ENCODE measurements at regions not wholly inside any gene's neighbourhood (a gene's known extent, or its start where the extent isn't known, plus 50 kb on each side); places are given as distances from the start of the nearest gene placed in this dataset.

DNA sequence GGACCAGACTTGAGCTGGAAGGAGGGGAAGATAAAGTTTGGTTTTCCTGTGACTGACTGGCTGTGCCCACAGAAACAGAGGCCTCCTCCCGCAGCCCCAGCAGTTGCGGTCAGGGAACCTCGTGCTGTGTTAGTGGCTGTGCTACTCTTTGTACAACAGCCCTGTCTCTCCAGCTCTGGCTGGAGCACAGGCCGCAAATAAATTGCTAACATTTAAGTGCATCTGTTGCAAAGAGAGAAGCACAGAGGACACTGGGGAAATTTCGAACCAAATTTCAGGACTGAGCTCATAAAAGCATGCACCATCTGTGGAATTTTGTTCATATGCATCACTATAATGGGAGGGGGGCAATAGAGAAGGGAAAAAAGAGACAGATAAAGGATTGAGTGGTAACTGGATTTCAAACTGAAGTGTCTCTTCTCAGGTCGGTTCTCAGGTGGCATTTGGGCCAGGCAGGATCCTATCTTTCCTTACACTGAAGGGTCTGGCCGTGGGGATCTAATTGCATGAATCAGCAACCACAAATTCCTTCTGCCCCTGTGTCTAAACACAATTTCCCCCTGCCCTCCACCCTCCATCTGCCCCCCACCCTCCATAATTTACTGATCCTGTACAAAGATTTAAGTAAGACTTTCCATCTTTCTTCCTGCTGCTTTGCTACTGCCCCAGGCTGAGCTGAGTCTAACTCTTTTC lies 88.9 kb upstream of the ATXN1 start:
- no peak for DNase-seq

DNA sequence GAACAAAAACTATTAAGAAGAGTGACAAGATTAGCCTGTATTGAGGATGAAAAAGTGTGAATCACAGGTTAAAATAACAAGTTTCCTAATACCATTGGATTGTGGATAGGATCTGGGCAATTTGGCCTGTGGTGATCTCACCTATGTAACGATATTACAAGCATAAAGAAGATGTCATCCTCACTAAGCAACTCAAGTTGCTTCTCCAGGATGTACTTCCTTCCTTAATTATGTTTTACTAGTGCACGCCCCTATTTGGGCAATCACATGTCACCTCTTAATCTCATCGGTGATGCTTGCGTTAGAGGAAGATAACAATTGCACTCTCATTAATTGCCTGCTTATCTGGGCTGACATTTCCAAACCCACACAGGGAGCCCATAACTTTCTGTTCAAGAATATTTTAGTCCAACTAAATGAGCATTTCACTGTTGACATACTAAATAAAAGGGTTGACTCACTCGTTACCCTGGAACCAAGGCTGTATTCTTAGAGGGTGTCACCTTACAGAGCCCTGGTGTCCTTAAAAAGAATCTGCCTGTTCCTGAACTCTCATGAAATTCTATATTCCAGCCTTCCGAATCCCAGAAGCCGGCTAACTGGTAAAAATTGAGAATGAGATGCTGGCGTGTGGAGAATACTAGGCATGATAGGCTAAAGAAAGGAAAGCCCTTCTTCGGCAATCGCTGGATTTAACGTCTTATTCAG lies 88.2 kb upstream of the ATXN1 start:
- peak; percentile 52 for DNase-seq

DNA sequence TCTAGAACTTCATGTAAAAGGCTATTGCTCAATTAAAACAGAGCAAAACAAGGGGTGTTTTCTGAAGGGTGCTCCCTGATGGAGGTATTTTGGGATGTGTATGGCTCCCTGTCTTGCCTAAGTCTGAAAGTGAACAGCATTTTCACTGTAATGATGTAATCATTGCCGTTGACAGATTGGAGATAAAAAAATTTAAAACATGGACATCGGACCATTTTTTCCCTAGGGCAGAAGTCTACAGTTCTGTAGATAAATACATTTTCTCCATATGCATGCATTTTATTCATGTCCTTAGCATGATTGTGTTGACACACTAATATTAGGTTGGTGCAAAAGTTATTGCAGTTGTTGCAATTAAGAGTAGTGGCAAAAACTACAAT lies 85.1 kb upstream of the ATXN1 start:
- no peak for DNase-seq

DNA sequence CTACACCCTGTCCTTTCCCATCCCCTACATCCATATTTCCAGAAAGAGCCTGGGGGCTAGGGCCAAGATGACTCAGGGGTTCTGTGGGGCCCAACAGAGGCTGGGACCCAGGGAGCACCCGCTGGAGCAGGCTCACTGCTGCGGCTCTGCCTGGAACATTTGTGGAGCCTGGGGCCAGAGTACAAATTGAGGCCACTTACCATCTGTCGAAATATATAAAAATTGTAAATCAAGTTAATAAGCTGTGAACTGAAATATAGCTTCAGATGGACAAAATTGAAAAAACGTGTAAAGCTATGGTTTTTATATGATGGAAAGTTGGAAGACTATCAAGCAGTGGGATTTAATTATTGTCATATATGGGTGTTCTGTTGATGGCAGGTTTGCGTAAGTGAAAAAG lies 82.9 kb upstream of the ATXN1 start:
- DNase-seq, result no peak

DNA sequence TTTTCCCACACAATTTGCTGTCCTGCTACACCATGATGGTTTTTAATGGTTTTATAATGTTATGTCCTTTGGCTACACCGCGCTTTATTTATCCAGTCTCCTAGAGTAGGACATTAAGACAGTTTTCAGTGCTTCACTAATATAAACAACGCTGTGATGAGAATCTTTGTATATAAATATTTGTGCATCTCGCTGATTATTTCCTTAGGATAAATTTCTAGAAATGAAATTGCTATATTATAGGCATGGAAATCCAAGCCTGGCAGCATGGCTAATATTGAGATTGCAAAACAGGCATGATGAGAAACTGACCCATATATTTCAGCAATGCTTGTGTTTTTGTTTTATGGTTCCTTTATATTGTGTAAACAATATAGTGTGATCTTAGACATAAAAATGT lies 81.4 kb upstream of the ATXN1 start:
- no peak for DNase-seq

DNA sequence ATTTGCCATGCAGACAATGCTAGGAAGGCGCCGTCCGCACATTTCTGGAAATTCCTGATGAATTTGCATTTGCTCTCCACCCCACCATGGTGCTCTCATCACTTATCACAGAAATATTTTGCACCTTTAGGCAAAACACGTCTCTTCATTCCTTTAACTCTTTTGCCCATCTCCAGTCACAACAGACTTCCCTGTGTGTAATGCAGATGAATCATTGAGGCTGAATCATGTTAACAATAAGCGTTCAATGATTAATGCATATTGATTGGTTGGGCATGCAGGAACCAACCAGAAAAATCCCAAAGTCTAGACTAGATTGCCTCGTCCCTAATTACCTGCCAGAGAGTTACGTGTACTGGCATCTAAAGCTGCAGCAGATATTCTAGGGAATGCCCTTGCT lies 80.0 kb upstream of the ATXN1 start:
- DNase-seq, result no peak

DNA sequence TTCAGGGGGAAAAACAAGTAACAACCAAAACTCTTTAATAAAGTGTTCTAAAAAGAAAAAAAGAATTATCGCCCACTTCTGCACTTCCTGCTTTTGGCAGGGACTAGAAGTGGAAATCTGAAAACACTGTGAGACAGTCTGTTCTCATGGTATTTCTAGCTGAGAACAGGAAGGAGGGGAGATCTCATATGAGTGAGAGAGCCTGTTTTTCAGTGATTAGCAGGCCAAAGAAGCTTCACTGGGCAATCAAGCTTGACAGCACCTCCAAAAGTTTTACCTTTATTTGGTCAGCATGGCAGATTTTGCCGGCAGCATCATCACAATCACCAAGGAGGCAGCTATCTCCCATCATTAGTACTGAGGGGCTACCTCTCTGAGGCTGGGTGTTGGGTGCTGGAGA lies 79.5 kb upstream of the ATXN1 start:
- DNase-seq, result no peak

DNA sequence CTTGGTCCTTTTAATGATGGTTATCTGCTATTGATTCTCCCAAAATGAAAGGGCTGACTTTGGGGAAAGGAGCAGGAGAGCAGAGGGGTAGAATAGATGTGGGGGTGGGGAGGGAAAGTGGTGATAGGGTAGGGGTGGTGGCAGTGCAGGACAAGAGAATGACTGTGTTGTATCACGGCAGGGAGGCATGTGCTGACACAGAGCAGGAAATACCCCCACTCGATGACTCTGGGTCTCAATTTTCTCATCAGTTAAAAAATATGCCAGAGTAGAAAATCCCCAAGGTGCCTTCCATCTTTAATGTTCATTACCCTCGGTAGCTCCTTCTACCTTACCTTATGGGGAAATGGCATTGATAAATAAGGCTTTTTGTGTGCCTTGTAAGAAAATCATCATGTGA lies 79.0 kb upstream of the ATXN1 start:
- no peak for DNase-seq

DNA sequence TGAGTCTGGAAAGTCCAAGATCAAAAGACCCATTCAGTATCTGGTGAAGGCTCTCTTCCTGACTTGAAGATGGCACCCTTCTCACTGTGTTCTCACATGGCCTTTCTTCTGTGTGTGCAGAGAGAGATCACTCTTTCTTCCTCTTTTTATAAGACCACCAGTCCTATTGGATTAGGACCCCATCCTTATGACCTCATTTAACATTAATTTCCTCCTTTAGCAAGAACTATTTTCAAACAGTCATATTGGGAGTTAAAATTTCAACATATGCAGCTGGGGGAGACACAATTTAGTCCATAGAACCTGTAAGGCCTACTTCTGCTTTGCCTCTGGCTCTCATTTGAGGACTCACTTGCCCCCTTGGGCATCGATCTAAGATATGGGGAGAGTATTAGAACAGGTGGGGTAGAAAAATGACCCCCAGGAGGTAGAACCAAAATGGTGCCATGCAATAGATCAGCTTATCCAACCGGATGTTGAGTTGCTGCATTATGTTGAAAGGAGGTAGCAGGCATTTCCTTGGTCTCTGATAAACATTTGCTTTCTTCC lies 78.4 kb upstream of the ATXN1 start:
- DNase-seq, result no peak

DNA sequence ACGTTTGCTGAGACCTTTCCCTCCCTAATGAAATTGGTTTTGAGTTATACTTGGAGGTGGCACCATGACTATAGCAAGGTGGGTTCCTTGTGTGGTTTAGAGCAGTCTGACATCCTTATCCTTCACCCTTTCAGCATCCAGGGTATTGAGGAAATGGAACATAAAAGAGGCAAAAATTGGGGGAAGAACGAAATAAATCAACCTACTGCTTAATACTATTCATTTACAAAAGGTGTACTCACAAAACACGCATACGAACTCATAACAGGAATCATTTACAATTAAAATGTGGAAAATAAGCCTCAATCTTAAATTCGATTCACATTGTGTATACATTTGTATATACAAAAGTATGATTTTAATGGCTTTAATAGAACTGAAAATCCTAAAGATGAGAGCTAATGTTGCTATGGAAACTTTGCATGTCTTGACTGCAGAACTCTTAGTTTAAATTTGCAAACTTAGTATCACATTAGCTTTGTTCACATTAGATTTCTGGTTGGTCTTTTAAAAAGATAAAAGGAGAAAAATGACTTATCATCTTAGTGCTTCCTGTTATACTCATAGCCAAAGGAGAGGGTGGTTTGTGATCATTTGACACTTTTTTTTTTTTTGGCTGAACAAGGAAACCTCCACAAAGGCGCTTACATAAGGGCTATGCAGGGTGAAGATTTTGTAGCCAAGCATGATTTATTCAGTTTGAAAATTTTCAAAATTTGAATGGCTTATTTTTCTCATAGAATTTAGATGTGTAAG lies 76.1 kb upstream of the ATXN1 start:
- no peak for DNase-seq

DNA sequence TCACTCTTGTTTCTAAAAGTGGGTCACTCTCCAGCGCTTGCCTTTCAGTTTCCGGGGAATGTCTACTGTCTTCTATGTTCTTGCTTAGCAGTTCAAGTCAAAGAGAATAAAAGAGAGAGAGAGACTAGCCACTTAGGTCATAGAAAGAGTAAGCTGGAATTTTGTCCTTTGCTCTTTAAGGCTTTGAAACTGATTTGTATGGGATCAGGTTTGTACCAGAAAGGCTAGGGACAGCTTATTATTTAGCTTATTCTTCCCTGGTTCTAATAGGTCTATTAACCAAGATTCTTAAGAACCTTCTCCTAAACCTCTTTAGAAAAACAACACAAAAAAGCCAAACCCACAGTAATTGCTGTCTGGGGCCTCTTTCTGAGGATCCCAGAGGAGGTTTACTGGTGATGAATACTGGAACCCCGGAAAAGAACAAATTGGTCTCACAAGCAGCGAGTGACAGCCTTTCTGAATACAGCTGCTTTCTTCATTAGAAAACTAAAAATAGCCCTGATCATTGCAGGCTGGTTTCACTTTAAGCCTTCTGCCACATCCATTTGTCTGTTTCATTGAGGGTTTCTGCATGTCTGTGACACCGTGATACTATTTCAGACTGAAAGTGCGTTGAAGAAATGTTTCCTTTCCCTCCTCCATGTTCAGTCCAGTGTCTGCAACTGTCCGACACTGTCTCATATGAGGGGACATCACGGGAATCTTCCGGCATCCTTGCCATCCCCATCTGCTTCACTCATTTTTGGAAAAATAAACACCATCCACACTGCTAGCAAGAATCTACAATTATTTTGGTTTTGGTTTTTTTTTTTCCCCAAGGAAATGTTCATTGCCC lies 75.1 kb upstream of the ATXN1 start:
- DNase-seq, result no peak

DNA sequence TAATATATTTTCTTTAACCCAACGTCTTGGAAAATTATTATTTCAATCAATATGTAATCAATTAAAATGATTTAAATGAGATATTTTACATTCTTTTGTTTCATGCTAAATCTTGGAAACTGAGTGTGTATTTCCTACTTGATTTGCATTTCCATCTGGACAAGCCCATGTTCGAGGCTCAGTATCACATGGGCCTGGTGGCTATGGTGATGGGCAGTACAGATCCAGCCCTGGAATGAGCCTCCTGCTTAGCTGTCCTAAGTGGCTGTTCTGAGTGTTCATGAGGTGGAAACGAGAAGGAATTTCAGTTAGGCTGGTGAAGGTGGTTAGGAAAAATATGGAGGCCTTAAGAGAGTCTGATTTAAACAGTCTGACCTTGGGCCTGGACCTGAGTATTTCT lies 73.0 kb upstream of the ATXN1 start:
- DNase-seq, result no peak

DNA sequence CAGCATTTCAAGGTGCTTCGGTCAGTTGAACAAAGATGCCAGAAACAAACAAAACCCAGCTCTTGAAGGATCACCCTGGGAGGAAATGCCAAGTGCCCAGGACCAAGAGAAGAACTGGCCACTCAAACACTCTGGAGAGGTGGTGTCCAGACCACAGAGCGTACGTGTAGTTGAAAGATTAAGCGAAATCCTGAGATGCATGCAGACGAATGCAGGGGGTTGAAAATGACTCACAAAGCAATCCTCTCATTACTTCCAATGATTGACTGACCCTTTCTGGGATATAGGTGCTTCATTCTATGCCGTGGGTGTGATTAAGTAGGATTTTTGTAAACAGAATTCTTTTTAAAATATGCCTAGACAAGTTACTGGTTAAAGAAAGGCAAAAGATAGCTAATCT lies 71.5 kb upstream of the ATXN1 start:
- no peak for DNase-seq

DNA sequence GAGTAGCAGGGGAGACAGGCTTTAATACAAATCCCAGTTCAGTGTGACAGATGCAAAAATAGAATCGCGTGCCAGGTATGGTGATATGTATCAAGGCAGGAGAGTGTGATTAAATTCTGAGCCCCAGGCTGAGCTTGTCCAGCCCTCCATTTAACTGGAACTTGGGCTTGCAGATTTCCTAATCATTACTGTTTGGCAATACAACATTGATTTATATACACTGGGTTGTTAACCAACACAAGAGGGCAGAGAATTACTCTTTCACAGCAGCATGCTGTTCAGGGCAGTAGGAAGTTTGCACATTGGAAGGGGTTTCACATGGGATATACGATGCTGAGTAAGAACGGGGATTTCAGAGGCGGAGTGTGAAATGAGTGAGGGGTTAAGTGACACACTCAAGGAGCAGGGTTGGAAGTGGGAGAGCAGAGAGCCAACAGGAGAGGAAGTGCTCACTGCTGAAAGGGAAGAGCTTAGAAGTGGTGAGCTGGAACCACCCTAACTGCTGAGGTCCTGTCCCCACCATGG lies 70.8 kb upstream of the ATXN1 start:
- DNase-seq, result no peak

DNA sequence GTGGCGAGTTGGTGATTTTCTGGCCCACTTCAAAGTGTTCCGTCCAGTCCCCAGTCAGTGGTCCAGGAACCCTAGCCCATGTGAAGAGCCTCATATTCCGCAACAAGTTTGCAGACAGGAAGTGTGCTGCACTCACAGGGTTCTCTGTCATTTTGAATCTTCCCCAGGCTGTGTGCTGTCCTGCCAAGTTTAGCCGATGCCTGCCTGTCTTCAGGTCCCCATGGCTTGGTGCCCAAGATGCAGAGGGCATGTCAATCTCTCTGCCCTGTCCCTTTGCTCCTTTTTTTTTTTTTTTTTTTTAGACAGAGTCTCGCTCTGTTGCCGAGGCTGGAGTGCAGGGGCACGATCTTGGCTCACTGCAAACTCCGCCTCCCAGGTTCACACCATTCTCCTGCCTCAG lies 69.9 kb upstream of the ATXN1 start:
- DNase-seq, result no peak

DNA sequence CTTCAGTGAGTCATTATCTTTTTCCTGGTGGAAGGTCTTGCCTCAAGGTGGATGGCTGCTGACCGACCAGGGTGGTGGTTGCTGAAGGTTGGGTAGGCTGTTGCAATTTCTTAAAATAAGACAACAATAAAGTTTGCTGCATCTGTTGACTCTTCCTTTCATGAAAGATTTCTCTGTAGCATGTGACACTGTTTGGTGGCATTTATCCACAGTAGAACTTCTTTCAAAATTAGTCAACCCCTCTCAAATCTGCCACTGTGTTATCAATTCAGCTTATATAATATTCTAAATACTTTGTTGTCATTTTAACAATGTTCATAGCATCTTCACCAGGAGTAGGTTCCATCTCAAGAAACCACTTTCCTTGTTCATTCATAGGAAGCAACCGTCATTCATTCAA lies 66.8 kb upstream of the ATXN1 start:
- no peak for DNase-seq

DNA sequence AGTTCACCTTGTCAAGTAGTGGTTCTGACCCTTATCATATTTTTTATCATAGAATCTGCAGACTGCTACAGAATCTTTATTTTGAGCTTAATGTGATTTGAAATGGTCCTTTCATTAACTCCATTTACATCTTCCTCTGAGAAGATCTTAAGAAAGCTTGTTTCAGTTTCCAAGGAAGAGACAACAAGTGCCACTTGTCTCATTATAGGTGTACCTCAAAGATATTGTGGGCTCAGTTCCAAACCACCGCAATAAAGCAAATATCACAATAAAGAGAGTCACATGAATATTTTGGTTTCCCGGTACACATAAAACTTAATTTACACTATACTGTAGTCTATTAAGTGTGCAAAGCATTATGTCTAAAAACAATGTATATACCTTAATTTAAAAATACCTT lies 66.4 kb upstream of the ATXN1 start:
- no peak for DNase-seq

DNA sequence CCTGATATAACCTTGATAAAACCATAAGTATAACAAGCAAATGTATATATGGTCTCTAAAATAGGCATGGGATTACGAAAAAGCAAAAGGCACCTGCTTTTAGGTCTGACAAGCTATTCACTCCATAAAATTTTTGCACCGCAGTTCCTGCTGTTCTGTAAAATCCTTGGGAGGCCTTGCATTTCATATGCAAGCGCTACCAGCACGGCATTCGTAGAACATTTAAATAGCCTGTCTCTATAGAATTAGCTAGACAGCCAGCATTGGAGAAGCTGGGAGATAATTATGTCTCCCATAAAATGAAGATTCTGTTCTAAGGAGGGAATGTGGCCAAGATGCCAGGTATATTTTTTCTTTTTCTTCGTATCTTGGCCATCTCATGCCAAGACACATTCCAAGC lies 64.5 kb upstream of the ATXN1 start:
- no peak for DNase-seq

DNA sequence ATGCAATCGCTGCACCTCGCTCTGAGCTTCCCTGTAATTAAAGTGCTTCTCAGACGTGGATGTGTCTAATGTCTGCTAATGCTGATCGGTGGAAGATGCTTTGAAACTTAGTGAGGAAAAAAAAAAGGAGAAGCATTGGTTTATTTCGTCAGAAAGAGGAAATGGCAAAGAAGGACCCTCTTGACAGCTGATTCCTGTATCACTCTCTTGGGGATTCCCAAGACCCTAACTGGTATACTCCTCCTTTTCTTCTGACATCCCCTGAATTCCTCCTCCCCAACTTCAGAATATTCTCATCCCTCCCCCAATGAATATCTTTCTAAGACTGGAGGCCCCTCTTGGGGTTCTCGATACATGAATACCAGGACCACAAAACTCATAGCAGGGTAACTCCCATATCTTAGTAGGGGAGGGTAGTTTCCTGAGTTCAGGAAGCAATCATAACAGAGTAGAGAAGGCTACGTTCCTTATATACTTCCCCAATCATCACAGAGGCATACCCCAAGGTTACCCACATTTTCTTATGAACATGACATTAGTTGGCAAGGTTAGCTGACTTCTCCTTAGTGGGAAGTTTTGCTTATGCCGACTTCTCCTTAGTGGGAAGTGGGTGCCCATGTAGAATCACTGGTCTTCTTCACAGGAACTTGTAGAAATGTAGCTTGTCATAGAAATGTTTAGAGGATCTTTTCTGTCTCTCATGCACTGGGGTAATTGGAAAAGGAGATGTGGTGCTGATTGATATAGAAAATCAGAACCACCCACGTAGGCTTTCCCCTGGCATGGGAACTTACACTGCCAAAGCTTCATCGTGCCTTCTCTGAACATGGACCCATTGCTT lies 63.8 kb upstream of the ATXN1 start:
- DNase-seq, result no peak

DNA sequence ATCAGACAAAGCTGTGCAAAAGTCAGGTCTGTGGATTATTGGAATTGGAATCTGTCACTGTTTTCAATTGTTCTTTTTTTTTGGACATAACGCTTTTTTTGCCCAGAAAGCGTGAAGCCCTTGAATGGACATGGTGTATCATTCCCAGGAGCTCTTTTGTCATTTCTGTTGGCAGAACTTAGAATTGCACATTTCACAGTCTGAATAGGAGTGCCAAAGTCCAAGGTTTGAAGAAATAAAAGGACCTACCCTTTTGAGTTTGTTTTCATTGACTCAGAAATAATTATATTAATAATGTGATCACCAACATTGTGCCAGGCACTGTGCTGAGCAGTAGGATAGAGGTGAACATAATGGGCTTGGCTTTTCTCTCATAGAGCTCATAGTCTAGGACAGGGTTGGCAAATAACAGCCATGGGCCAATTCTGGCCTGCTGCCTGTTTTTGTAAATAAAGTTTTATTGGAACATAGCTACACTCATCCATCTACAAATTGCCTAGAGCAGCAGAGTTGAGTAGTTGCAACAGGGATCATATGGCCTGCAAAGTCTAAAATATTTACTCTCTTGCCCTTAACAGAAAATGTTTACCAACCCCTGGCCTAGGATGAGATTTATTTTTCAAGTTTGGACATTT lies 62.6 kb upstream of the ATXN1 start:
- no peak for DNase-seq

DNA sequence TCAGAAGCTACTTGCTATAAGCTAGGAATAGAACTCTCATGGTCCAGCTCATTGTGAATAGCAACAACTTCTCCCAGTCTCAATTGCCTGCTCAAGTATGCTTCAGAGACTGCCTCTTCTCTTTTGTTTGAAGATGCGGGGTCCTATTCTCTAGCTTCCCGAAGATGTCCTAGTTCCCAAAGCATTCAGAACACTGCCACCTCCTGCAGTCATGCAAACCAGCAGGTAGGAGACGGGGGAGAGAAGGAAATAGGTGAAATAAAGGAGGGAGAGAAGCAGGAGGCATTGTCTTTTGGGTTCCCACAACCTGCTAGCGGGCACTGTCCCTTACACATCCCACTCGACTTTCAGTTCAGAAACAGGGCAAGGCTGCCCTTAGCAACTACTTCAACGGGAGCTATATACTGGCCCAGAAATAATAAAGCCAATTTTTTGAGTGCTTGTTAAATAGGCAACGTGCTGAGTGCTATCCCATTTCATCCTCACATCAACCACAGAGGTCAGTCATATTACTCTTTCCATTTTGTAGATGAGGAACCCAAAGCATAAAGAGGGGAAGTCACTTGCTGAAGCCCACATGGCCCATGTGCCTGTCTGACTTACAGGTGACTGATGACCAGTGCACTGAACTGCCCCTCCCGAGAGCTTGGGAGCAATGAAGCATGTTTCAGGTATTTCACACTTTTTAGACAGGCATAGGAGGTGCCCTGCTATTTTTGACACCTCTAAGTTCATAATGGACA lies 61.9 kb upstream of the ATXN1 start:
- no peak for DNase-seq
